ENCODE measurements at regions not wholly inside any gene's neighbourhood (a gene's known extent, or its start where the extent isn't known, plus 50 kb on each side); places are given as distances from the start of the nearest gene placed in this dataset.

GRCh38 chr3:127049393-127049792, 66.5 kb downstream of the PLXNA1 start:
- no peak for DNase-seq

DNA sequence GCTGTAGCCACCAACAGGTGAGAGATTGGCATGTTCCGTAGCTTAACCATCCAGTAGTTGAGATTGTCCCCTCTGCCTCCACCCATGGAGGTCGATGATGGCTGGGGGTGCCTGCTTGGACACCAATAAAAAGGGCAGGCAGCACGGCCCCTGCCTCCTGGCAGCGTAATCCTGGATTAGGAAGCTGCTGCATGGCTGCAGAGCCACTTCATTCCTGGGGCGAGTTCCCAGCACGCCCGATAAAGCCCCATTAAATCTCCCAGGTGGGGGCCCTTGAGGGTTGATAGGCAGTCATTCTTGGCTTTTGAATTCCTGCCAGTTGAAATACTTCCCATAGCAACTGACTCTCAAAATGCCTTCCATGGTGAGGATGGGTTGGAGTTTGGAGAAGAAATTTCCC, 67.8 kb downstream of the PLXNA1 start:
- DNase-seq: no peak

DNA sequence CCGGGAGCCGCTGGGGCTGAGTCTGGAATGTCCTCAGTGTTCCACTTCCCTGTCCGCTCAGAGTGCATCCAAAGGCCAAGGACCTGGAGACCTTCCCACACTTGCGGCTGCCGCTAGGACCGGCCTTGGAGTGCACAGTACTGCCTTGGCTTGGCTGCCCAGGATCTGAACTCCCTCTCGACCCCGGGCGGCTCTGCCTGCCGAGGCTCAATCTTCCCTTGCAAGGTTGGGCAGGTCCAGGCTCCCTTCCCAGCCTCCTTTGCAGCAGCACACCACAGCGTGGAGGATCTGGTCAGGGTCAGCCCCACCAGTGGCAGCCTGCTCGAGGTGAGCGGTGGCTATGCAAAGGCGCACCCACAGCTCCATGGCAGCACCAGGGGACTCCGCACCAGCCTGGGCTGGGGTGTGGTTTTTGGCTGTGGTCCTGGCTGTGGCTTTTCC, 69.2 kb downstream of the PLXNA1 start:
- no peak for DNase-seq

- no peak for DNase-seq
These were observed 70.1 kb downstream of the PLXNA1 start for GRCh38 chr3:127053026-127053425.

DNA sequence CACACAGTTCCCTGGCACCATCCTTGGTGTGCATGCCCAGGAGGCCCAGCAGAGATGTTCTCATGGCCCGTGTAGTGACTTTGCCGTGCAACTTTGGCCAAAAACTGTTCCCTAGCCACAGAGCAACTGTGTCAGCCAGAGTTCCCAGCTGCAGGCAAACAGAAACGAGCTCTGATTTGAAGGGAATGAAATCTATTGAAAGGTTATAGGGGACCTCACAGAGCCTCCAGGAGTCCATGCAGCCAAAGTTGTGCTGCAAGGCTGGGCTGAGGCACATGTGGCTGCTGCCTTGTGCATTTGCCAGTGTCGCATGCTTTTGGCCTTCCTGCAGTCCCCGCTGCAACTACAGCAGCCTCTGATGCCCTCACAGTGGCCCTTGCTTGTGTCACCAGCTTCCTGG, 70.5 kb downstream of the PLXNA1 start:
- DNase-seq: no peak

DNA sequence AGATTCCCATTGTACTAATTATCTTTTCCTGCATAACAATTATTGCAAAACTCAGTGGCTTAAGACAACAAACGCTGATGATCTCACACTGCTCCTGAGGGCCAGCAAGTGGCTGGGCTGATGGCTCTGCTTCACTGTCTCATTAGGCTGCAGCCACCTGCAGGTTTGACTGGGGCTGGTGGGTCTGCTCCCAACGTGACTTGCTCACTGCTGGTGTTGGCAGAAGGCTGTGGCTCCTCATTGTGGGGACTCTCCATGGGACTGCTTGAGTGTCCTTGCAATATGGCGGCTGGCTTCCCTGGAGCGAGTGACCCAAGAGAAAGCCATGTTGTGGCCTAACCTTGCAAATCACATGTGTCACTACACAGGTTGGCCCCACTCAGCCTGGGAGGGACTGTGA, 71.1 kb downstream of the PLXNA1 start:
- no peak for DNase-seq

GRCh38 chr3:127056281-127056680, 73.4 kb downstream of the PLXNA1 start:
- DNase-seq: no peak

GRCh38 chr3:127056976-127057375, 74.1 kb downstream of the PLXNA1 start:
- DNase-seq: no peak

DNA sequence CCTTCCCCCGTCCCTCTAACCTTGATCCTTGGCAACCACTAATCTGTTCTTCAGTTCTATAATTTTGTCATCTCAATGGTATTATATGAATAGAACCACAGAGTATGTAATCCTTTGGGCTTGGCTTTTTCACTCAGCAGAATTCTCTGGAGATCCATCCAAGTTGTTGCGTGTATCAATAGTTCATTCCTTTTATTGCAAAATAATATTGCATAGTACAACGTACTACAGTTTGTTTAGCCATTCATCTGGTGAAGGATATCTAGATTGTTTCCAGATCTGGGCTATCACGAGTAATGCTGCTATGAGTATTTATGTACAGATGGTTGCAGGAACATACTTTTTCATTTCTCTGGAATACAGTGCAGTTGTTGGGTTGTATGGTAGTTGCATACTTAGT, 76.2 kb downstream of the PLXNA1 start:
- DNase-seq: no peak

GRCh38 chr3:127061641-127062040, 78.7 kb downstream of the PLXNA1 start:
- DNase-seq: no peak

DNA sequence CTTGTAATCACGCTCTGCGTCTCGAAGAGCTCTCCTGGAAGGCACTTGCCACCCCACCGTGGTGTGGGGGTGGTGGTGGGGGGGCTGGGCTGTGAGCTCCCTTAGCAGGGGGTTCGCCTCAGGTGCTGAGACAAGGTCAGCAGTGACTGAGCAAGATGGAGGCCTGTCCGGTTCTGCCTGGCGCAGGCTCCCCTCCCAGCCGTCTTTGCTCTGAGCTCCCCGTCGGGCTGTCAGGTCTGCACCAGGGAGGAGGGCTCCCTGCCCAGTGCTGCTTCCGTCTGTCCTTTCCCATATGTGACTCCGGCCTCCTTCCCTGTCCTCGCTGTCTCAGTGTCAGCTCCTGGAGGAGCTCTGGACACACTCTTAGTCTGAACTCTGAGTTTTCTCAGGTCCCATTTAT, 80.0 kb downstream of the PLXNA1 start:
- no peak for DNase-seq

- no peak for DNase-seq
These were observed 81.0 kb downstream of the PLXNA1 start for GRCh38 chr3:127063916-127064315.

DNA sequence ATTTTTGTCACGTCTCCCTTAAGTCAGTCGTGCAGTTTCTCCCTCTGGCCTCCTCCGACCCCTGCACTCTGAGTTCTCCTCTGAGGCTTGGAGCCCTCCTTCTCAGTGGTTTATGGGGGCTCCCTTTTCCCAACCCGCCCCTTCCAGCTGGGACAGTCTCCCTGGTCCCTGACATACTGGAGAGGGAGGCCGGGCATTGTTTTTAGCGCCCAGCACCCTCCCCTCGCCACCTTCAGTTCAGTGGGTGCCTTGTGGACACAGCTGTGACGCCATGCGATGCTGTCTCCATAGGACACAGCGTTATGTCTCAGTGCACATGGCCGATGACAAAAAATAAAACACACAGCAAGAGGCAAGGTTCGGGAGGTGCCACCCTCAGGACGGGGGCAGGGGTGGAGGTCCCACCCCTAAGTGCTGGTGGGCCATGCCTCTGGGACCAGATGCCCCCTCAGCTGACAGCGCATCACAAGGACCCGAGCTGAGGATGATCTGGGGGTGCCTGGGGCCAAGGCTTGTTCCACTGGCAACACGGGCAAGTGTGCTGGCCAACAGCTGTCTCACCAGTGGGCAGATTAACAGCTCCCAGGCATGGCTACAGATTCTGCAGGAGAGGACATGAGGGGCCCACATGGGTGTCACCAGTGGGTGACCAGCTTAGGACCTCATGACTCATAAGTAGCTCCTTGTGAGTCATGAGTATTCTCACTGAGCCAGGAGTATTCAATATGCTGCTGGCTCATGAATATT, 81.6 kb downstream of the PLXNA1 start:
- DNase-seq: no peak

GRCh38 chr3:127065138-127065427, 82.2 kb downstream of the PLXNA1 start:
- DNase-seq: no peak

DNA sequence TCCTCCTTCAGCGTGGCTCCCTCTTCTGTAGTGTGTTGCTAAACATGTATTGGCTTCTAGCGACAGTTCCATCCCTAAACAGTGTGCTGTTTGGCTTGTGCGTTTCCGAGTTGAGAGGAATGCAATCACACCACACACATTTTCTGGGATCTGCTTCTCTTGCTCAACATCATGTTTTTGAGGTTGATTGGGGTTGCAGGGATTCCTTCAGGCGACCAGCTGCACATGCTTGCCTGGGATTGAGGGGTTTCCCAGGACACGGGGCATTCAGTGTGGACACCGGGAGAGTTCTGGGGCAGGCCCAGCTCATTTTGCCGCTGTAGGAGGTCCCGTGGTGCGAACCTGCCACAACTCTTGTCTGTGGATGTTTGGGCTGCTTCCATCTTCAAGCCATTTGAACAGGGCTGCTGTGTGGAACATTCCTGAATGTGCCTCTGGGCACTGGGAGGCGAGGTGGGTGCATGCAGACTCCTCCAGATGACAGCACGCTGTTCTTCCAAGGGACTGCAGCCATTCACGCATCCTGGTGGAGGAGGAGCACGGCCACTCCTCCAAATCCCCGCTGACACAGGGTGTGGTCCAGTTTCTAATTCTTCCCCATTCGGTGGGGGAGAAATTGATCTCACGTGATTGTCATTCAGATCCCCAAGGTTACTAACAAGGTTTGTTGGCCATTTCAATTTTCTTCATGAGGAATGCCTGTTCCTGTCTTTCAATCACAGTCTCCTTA, 82.8 kb downstream of the PLXNA1 start:
- DNase-seq: no peak

DNA sequence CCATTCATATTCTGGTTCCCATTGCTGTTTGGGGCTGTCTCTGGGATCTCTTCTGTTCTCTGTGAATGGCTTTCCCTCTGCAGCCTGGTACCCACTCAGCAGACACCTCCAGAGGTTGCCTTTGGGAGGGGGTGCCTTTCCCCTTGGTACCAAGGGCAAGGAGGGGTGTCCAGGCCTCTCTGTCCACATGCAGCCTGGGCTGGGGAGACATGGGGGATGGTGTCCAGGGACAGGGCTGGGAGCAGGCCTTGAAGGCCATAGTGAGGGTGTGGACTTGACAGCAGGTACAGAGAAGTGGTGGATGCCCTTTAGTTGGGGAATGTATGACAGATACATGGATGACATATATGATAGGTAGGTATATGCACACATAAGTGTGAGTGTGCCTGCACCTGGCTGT, 83.7 kb downstream of the PLXNA1 start:
- DNase-seq: no peak

GRCh38 chr3:127067116-127067910, 84.4 kb downstream of the PLXNA1 start:
- DNase-seq: no peak

DNA sequence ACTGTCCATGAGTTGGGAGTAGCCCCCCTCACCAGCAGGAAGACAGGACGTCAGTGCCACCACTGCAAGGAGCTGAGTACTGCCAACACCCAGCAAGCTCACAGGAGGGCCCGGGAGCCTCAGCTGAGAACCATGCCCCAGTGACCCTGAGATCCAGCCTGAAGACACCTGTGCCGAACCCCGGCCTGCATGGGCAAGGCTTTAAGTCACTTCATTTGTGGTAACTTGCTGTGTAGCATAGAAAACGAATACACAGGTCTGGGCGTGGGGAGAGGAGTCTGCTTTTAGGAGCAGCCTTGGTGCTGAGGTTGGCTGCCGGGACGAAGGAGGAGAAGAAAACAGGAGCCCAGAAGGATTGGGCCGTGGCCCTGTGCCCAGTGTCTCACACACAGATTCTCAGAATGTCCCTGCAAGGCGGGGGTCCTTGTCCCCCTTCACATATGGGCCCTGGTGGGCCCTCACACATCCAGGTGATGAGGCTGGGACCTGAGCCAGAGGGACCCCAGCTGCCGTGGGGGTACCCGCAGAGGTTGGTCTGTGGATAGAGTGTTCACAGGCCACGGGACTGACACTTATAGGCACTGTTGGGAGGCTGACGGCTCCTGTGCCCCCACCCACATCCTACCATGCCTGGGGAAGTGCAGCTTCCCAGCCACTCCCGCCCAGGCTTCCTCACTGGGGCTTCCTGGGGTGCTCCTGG, 85.3 kb downstream of the PLXNA1 start:
- no peak for DNase-seq

DNA sequence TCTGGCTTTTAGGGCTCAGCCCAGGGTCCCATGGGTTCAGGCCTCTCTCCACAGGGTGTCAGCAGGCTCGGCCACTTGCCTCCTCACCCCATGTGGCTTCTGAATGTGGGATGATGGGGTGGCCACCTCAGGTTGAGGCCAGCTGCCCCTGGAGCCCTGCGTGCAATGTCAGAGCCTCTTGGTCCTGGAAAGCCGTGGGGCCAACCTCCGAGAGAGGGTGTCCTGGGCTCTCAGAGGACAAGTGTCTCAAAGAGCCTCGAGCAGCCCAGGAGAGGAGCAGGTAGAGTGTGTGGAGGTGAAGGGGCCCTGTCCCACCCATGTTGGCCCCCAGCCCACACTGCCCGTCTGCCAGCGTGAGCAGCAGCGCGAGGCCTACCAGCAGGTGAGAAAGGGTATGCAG, 86.0 kb downstream of the PLXNA1 start:
- DNase-seq: no peak

DNA sequence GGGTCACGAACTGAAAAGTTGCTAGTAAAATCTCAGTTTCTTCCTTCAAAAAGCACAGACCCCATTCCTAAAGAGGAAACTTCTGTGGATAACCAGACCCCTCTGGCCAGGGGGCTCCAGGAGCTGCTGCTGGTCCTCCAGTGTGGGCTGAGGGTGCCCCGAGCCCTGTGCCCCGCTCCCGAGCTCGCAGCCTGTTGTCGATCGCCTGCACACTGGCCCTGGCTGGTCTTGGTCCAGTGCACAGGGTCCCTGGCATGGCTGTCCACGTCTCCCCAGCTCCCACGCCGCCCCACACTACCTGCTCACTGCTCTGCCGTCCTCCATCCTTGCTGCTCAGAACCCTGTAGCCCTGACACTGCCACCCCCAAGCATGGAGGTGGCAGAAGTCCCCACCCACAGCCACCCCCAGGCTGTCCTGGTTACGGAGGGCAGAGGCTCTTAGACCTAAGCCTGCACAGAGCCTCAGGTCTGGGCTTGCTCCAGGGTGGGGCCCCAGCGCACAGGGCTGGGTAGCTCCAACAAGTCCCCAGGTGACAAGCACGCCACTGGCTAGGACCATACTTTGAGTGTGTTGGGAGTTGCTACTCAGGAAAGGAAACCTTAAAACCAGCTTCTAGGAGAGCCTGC, 87.0 kb downstream of the PLXNA1 start:
- DNase-seq: no peak

- DNase-seq: no peak
These were observed 87.9 kb downstream of the PLXNA1 start for GRCh38 chr3:127070776-127071175.

- DNase-seq: no peak
These were observed 88.7 kb downstream of the PLXNA1 start for GRCh38 chr3:127071597-127072001.

DNA sequence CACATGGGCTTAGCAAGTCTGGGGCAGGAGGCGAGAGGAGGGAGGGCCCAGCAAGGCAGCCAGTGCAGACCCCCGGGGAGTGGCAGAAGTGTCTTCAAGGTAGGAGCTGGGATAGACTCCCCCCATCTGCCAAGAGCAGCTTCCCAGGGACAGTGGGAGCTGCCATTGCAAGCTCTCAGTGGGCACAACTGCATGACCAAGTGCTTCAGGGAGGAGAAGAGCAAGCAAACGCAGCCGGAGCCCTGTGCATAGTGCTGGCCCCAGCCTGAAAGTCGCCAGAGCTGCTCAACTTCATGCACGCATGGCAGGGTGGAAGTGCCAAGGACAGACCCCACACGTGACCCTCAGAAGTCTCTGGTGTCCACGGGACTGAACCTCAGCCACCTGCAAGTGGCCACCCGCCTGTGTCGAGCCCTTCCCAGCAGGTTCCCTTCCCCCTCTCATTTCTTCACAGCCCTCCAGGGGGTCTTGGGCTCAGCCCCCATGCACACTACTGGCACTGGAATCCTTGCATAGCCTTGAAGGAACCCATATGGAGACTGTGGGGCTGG, 89.4 kb downstream of the PLXNA1 start:
- no peak for DNase-seq

Data from activated CD4-positive, alpha-beta T cell treated with anti-CD3 and anti-CD28 coated beads, Interleukin-2, amount 50 U/mL, for 48 hours (primary cell).